ENCODE measurements at regions not wholly inside any gene's neighbourhood (a gene's known extent, or its start where the extent isn't known, plus 50 kb on each side); places are given as distances from the start of the nearest gene placed in this dataset.

DNA sequence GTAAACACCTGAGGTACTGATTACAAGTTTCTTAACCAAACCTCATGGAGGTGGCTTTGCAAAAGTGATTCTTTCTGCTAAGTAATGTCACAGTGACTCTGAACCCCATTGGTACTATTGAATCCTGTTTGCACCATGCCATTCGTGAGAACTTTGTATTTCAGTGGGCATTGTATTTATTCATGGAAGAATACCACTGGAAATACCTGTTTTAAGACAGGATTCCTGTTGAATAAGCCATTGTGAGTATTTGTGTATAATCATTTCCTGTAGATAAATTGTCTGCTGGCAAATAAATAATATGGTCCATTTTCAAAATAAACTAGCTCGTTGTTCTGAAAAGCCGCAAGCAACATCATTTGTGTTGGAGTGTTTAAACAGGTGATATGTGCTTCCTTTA, 136.4 kb upstream of the GUCY1A1 start:
- peaks cover 7% of the 10 kb centered on the region for H3K36me3 Mint-ChIP-seq (ENCODE audit: insufficient read depth, unreplicated experiment)
- CTCF ChIA-PET: interaction anchor here (1.3 kb wide), 1 partner anchor 257 kb away, joined by 6 read pairs; no protein-coding TSS in a partner anchor
- intact Hi-C loops (cut with micrococcal nuclease; ENCODE audit: unreplicated experiment): loop anchor here (1.0 kb wide), 1 partner anchor 163 kb away; no protein-coding TSS in a partner anchor
- H3K27me3 Mint-ChIP-seq (ENCODE audit: unreplicated experiment): no peaks in the 10 kb centered on the region
- peak overlapping the region; percentile 89 for H3K27ac Mint-ChIP-seq (ENCODE audit: unreplicated experiment)
- H3K4me1 Mint-ChIP-seq (ENCODE audit: low read depth, unreplicated experiment): peaks cover 16% of the 10 kb centered on the region
- no peaks in the 10 kb centered on the region for H3K9me3 Mint-ChIP-seq (ENCODE audit: low read depth, unreplicated experiment)
- BruUV-seq (replicated peaks): no TSS peak
- no peak for TF ChIP-seq CTCF (IDR thresholded peaks at IDR 0.05; ENCODE audit: unreplicated experiment)
- peak overlapping the region; percentile 54 for H3K4me3 Mint-ChIP-seq (ENCODE audit: low read depth, unreplicated experiment)
- peak; percentile 3 for DNase-seq

- CTCF ChIA-PET: interaction anchor here (0.9 to 1.1 kb wide), 3 partner anchors 174 to 257 kb away, joined by 3 to 4 read pairs (median 3); partner anchors contain the start of gene GUCY1B1
- intact Hi-C loops (cut with micrococcal nuclease; ENCODE audit: unreplicated experiment): loop anchor here (1.0 to 5.0 kb wide), 4 partner anchors 138 to 257 kb away; partner anchors contain the start of gene GUCY1B1
- Mint-ChIP-seq H3K27me3 (ENCODE audit: unreplicated experiment) (no peaks in the 10 kb centered on the region), H3K4me3 (ENCODE audit: low read depth, unreplicated experiment) (no peak overlapping the region), H3K36me3 (ENCODE audit: insufficient read depth, unreplicated experiment) (peaks cover 7% of the 10 kb centered on the region), H3K4me1 (ENCODE audit: low read depth, unreplicated experiment) (peaks cover 16% of the 10 kb centered on the region), H3K27ac (ENCODE audit: unreplicated experiment) (peak overlapping the region; percentile 89), H3K9me3 (ENCODE audit: low read depth, unreplicated experiment) (peaks cover 2% of the 10 kb centered on the region)
- no peak for DNase-seq
- no TSS peak for BruUV-seq (replicated peaks)
- no peak for TF ChIP-seq CTCF (IDR thresholded peaks at IDR 0.05; ENCODE audit: unreplicated experiment)
These were observed 136.9 kb upstream of the GUCY1A1 start for GRCh38 chr4:155529716-155530115.

DNA sequence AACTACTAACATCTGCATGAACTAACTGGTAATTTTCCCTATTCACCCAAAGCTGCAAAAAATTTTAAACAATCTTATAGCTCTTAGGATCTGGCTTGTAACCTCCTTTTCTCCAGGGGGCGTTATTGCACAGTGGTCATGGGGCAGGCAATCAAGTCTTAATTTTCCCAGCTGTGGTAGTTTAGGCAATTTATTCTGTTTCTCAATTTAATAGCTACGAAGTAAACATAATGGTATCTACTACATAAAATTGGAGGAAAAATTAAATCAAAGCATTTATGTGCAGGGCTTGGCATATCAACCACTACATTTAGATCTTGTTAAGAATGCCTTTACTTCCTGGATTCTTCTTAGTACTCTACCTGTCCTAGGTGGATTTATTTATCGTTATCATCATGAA, 137.4 kb upstream of the GUCY1A1 start:
- peaks cover 7% of the 10 kb centered on the region for H3K36me3 Mint-ChIP-seq (ENCODE audit: insufficient read depth, unreplicated experiment)

DNA sequence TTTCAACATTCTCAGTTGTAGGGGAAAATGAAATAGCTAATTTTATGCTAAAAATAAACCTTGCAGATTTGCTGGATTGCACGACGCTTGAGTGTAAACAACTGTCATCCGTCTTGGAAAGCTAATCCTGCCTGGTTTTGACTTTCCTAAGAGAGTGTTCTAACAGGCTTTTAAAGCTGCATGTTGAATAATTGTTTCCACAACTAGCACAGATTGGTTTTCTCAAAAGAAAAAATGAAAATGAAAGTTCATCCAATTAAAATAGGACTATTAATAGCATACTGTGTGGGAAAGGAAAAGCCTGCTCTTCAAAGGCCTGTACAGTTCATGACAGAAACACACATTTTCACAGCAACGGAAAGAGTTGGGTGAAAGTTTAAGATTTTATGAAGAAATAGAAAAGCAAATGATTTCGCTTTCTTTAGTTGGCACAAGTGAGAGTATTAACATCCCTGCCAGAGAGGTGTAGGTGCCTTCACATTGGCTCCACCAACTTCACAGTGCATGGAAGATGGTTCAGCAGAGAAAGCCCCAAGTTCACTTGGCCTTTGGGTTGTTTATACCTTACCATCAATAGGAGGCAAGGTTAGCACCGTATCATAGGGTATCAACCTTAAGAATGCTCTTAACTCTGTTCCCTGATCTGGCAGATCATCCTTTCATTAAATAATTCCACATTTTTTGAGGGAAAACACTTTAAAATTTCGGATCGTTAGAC, 140.0 kb upstream of the GUCY1A1 start:
- H3K4me1 Mint-ChIP-seq (ENCODE audit: low read depth, unreplicated experiment): peaks cover 21% of the 10 kb centered on the region
- H3K27me3 Mint-ChIP-seq (ENCODE audit: unreplicated experiment): no peaks in the 10 kb centered on the region
- BruUV-seq (replicated peaks): no TSS peak
- CTCF ChIA-PET: no interaction called here
- no peak for DNase-seq
- no peak overlapping the region for H3K4me3 Mint-ChIP-seq (ENCODE audit: low read depth, unreplicated experiment)
- no peak overlapping the region for H3K27ac Mint-ChIP-seq (ENCODE audit: unreplicated experiment)
- H3K9me3 Mint-ChIP-seq (ENCODE audit: low read depth, unreplicated experiment): peaks cover 8% of the 10 kb centered on the region
- intact Hi-C loops (cut with micrococcal nuclease; ENCODE audit: unreplicated experiment): loop anchor here (5.0 kb wide), 1 partner anchor 231 kb away; the partner anchor contains the start of gene GUCY1B1
- peaks cover 7% of the 10 kb centered on the region for H3K36me3 Mint-ChIP-seq (ENCODE audit: insufficient read depth, unreplicated experiment)
- no peak for TF ChIP-seq CTCF (IDR thresholded peaks at IDR 0.05; ENCODE audit: unreplicated experiment)

More for the DNA sequence above, 137.4 kb upstream of the GUCY1A1 start:
- intact Hi-C loops (cut with micrococcal nuclease; ENCODE audit: unreplicated experiment): loop anchor here (1.0 to 5.0 kb wide), 3 partner anchors 138 to 258 kb away; partner anchors contain the start of gene GUCY1B1
- H3K4me1 Mint-ChIP-seq (ENCODE audit: low read depth, unreplicated experiment): peaks cover 16% of the 10 kb centered on the region
- peaks cover 2% of the 10 kb centered on the region for H3K9me3 Mint-ChIP-seq (ENCODE audit: low read depth, unreplicated experiment)
- H3K4me3 Mint-ChIP-seq (ENCODE audit: low read depth, unreplicated experiment): no peak overlapping the region
- peak; percentile 43 for DNase-seq
- TF ChIP-seq CTCF (IDR thresholded peaks at IDR 0.05; ENCODE audit: unreplicated experiment): peak; percentile 27
- H3K27me3 Mint-ChIP-seq (ENCODE audit: unreplicated experiment): no peaks in the 10 kb centered on the region
- CTCF ChIA-PET: interaction anchor here (0.9 to 1.1 kb wide), 3 partner anchors 175 to 258 kb away, joined by 3 to 4 read pairs (median 3); partner anchors contain the start of gene GUCY1B1
- H3K27ac Mint-ChIP-seq (ENCODE audit: unreplicated experiment): peak overlapping the region; percentile 89
- BruUV-seq (replicated peaks): no TSS peak
